SK-MEL-5 (cell line): ENCODE measurements at regions not wholly inside any gene's neighbourhood (a gene's known extent, or its start where the extent isn't known, plus 50 kb on each side); places are given as distances from the start of the nearest gene placed in this dataset.
A peak's percentile ranks its signal among the peaks of the same experiment; 100 is the strongest.
"Not testable (repeated sequence)": the region's sequence is repeated elsewhere in the genome, so short reads cannot be mapped to it uniquely, and the experiment has no call there.

Experiments used
- DNase-seq: peaks from one replicate; pipeline ENCODE4 v3.0.0-alpha.2; 2016; ENCODE audit warnings: low read depth, low spot score
- in situ Hi-C: cut with HindIII; loops from 2 replicates; pipeline ENCODE4 v1.10.0; 2016; ENCODE audit warnings: low sequenced_read_pairs, high pct_unique_total_duplicates, low pct_unique_long_range_greater_than_20kb

DNA sequence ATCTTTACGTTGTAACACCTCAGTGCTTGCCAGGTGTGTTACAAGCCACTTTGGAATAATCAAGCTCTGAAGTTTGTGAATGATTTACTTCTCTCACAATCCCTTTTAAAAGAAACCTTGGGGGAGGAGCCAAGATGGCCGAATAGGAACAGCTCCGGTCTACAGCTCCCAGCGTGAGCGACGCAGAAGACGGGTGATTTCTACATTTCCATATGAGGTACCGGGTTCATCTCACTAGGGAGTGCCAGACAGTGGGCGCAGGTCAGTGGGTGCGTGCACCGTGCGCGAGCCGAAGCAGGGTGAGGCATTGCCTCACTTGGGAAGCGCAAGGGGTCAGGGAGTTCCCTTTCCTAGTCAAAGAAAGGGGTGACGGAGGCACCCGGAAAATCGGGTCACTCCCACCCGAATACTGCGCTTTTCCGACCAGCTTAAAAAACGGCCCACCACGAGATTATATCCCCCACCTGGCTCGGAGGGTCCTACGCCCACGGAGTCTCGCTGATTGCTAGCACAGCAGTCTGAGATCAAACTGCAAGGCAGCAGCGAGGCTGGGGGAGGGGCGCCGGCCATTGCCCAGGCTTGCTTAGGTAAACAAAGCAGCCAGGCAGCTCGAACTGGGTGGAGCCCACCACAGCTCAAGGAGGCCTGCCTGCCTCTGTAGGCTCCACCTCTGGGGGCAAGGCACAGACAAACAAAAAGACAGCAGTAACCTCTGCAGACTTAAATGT lies 118.0 kb upstream of the BCL9 start:
- peak; percentile 28 for DNase-seq
- in situ Hi-C loops = not testable (repeated sequence)

DNA sequence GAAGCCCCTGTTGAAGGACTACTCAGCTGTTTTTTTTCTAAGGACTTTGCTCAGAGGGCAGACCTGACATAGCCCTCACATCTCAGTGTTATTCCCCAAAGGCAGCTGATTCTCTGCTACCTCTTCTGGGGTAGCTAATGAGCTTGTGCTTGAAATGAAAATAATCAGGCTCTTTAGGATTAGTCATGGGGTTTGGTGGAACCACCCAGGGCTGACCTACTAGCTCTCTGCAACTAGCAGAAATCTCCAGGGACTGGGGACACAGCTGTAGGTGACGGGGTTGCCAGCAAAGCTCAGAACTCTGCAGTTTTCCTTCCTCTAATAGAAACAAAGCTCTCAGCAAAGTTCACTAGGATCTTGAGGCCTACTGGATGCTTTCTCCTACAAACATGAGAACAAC lies 106.4 kb upstream of the BCL9 start:
- DNase-seq = no peak
- in situ Hi-C loops = no loop called here

DNA sequence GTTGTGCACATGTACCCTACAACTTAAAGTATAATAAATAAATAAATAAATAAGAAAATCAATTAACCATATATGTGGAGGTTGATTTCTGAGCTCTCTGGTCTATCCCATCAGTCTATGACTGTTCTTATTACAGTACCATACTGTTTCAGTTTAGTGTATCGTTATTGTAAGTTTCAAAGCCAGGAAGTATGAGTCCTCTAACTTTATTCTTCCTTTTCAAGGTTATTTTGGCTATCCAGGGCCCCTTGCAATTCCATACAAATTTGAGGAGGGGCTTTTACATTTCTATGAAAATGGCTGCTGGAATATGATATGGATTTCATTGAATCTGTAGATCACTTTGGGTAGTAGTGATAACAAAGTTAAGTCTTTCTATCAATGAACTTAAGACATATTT lies 96.9 kb upstream of the BCL9 start:
- in situ Hi-C loops = no loop called here
- no peak for DNase-seq

DNA sequence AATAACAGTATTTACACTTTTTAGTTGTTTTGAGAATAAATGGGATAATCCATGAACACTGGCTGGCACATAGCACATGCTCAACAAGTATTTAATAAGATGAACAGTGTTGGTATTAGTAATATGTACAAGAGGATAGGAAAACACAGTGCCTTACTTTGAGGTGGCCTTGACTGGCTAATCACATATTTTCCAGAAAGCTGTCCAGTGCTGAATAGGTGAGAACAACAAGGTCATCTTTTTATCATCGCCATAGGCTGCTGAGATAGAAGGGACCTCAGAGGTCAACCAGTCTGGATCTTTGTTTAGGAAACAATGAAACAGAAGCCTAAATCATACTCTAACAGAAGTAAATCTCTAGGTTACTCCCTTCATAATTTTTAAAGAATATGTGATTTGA lies 89.7 kb upstream of the BCL9 start:
- in situ Hi-C loops = no loop called here
- DNase-seq = no peak

DNA sequence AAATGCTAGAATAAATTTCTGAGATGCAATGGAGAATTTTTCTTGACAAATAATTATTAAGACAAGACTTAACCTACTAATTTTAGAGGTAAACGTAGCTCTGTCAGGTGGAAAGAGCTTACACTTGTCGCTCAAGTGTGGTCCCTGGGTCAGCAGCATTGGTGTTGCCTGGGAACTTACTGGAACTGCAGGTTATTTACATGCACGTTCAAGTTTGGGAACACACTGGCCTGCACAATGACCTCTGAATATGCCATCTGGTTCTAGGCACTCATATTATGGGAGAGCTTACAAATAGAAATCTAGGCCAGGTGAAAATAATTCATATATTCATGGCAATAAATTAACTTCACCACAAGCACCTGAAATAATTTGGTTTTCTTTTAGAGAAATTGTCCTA lies 88.5 kb upstream of the BCL9 start:
- in situ Hi-C loops = no loop called here
- DNase-seq = no peak

DNA sequence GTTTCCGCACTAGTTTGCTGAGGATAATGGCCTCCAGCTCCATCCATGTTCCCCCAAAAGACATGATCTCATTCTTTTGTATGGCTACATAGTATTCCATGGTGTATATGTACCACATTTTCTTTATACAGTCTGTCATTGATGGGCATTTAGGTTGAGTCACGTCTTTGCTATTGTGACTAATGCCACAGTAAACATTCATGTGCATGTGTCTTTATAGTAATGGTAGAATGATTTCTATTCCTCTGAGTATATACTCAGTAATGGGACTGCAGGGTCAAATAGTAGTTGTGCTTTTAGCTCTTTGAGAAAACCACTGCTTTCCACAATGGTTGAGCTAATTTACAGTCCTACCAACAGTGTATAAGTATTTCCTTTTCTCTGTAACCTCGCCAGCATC lies 78.3 kb upstream of the BCL9 start:
- in situ Hi-C loops = no loop called here

DNA sequence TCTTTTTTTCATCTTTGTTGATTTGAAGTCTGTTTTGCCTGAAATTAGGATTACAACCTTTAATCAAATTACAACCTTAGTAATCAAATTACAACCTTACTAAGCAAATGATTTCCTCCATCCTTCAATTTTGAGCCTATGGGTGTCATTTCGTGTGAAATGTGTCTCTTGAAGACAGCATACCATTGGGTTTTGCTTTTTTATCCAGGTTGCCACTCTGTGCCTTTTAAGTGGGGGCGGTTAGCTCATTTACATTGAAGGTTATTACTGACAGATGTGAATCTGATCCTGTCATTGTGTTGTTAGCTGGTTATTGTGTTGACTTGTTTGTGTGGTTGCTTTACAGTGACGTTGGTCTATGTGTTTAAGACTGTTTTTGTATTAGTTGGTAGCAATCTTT lies 74.8 kb upstream of the BCL9 start:
- in situ Hi-C loops = no loop called here

More for the DNA sequence above, 78.3 kb upstream of the BCL9 start:
- DNase-seq = no peak

DNA sequence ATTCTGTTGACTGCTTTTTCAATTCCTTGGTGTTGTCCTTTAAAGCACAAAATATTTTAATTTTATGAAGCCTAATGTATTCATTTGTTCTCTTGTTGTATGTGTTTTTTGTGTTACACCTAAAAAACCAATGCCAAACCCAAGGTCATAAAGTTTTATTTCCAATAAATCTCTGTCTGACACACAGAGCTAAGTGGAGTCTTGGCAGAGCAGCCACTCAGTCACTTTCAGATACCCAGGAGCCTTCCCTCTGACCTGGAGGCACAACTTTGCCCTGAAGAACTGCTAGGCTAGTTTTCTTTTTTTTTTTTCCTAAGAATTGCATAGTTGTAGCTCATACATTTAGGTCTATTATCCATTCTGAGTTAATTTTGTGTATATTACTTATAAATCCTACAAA lies 71.2 kb upstream of the BCL9 start:
- DNase-seq = no peak

More for the DNA sequence above, 74.8 kb upstream of the BCL9 start:
- DNase-seq = no peak

DNA sequence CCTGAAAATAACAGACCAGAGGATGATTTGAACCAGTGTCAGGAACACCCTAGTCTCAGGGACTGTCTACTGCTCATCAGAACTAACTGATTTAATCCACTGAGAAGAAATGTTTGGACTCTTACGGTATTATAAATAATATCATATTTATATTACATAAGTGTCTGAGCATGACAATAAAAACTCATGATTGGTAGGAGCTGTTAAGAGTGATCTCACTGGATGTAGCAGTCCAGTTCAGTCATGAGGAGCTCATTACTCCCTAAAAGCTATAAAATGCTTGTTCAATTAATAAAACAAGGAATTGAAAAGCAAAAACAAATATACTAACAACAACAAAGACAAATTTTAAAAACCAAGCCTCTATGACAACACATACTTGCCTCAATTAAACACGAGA lies 68.8 kb upstream of the BCL9 start:
- in situ Hi-C loops = no loop called here
- DNase-seq = no peak

More for the DNA sequence above, 71.2 kb upstream of the BCL9 start:
- in situ Hi-C loops = no loop called here

DNA sequence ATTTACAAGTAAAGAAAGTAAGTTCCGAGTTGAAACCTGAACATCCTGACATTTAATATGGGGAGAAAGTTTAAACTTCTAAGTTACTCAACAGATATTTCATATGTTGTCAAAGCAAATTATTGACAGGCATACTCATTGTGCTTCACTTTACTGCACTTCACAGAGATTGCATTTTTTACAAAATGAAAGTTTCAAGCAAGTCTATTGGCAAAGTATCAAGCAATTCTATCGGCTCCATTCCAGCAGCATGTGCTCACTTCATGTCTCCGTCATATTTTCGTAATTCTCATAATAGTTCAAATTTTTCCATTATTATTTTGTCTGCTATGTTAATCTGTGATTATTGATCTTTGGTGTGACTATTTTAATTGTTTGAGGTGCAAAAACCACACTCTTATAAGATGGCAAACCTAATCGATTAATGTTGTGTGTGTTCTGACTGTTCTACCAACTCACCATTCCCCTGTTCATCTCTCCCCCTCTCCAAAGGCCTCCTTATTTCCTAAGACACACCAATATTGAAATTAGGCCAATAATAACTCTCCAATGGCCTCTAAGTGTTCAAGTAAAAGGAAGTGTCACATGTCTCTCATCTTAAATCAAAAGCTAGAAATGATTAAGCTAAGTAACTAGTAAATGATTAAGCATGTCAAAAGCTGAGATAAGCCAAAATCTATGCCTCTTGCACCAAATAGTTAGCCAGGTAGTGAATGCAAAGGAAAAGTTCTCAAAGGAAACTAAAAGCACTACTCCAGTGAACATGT lies 68.2 kb upstream of the BCL9 start:
- no peak for DNase-seq

DNA sequence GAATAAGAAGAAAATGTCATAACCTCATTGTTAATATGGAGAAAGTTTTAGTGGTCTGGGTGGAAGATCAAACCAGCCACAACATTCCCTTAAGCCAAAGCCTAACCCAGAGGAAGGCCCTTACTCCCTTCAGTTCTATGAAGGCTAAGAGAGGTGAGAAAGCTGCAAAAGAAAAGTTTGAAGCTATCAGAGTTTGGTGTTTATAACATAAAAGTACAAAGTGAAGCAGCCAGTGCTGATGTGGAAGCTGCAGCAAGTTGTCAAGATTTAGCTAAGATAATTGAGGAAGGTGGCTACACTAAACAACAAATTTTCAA lies 67.6 kb upstream of the BCL9 start:
- no peak for DNase-seq
- in situ Hi-C loops = no loop called here

More for the DNA sequence above, 68.2 kb upstream of the BCL9 start:
- in situ Hi-C loops = no loop called here

DNA sequence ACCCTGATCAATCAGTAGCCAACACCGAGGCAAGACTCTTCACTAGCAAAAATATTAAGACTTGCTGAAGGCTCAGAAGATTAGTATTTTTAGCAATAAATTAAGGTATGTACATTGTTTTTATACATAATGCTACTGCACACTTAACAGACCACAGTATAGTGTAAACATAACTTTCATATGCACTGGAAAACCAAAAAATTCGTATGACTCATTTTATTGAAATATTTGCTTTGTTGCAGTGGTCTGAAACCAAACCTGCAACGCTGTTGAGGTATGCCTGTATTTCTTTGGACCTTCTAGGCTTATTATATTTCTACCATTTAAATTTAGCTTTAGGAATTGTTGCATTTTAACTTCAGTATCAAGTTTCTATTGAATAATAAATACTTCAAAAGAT lies 65.8 kb upstream of the BCL9 start:
- no peak for DNase-seq
- in situ Hi-C loops = no loop called here

DNA sequence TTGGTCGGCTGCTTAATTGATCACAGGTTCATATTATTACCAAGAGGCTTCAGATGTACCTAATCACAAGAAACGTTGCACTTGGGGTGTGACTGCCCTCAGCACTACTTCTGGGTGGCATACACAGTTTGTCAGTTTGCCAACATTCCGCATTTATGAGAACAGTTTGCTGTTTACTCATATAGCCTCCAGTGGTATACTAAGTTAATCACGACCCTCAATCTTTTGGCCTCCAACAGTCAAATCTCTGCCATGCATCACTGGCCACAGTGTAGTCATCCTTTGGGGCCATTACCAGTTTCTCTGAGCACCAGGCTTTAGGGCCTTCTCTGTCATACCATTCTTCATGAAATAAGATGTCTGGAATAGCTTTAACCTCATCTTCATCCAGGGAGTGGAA lies 62.8 kb upstream of the BCL9 start:
- DNase-seq = no peak
- in situ Hi-C loops = no loop called here

DNA sequence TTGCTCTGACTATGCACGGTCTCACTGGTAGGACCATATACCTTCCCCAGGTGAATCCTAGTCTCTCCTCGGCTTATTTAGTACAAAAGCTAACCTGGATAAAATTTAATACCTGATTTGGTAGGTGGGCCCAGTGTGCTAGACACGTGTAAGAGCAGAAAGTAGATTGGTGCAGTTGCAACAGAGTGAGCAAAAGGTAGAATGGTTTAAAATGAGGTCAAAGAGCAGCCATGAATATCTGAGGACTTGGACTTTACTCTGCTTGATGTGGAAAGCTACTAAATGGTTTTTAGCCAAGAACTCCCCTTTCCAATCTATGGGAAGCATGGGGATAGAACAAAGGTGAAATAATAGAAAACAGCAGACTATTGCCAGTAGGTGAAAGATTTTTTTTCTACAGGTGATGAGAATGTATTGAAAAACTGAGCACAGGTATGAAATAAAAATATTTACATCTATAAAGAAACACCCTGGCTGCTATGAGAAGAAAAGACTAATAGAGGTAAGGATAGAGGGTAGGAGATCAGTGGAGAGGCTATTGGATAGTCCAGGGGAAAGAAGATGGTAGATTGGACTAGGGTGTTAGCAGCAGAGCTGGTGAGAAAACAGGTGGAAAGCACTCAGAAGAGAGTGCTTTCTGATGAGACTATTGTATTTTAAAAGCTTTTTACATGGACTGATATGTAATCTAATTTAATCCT lies 61.3 kb upstream of the BCL9 start:
- DNase-seq = no peak
- in situ Hi-C loops = no loop called here

DNA sequence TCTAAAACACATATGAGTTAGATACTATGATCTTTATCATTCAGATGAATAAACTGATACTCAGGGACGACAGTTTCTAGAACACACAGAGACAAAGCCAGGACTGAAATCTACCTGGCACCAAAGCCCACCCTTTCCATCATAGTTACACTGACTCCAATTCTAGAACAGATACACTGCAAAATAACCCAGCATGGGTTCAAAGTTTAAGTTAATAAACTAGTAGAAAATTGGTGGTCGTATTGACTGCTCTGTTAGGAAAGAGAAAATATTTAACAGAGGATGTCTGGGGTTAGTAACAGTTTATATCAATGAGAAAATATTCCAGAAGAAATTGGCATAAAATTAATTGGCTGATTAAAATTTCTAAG lies 60.8 kb upstream of the BCL9 start:
- DNase-seq = no peak
- in situ Hi-C loops = no loop called here

DNA sequence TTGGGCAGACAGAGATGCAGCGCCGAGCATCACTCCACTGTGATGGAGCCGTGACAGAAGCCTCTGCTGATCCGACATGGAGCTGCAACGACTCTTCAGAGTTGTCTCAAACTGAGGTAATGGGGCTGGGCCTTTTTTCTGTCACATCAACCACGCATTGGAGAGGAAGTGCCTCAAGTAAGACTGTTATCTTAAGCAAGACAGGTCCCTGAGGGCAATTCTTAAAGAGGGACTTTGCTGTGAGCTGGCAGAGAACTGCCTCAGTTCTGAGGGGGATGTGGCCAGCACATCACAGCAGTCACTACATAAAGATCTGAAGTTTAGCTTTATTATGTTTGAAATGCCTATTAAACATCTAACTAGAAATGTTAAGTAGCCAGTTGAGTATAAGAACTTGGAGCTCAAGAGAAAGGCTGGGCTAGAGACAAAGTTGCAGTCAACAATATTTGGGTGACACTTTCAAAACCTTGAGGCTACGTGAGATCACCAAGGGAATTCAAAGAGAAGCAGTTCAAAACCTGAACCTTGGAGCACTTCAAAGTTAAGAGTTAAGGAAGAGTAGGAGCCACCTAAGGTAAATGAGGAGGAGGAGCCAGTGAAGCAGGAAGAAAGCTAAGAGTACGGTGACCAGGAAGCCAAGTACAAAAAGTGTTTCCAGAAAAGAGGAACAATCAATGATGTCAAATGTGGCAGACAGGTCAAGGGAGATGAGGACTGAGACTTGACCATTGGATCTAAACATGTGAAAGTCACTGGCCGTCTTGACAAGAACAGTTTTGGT lies 54.2 kb upstream of the BCL9 start:
- in situ Hi-C loops = no loop called here
- DNase-seq = no peak

DNA sequence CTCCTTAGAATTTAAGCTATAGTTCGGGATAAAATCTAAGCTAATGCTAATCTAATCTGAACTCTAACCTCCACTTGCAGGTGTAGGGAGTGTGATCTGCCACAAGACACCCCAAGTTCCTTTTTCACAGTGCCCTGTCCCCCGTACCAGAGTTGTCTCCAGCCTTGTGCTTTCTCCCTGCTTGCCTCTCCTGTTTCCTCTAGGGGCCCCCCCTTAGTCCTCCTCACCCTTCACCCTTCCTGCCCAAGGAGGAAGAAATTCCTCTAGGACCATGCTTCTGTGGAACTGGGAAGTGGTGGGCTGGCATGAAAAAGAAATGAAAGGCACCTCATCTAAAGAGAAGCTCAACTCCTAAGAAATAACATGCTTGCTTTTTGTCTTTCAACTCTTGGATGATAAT lies 50.2 kb upstream of the BCL9 start:
- in situ Hi-C loops = no loop called here
- no peak for DNase-seq
